Gastrocnemius medialis (tissue), 4 donors: ENCODE measurements at regions not wholly inside any gene's neighbourhood (a gene's known extent, or its start where the extent isn't known, plus 50 kb on each side); places are given as distances from the start of the nearest gene placed in this dataset.

Source experiments
- ATAC-seq, 2 donors: fragments of 150-250 bp; one replicate each; pipeline ENCODE4 v1.9.1; 2016
- DNase-seq, 2 donors: peaks; one replicate each; pipeline ENCODE4 v3.0.0-alpha.2; 2019
- H3K27ac ChIP-seq, 4 donors: fragments of 200-600 bp; sonication (generic); 1 replicate in 1 of 4; 2 replicates in 3 of 4; pipeline ENCODE4 v1.5.1; 2016 to 2018; ENCODE audit warnings: mild to moderate bottlenecking in 2 of 4, moderate library complexity in 1 of 4
- H3K27me3 ChIP-seq, 3 donors: fragments of 200-600 bp; sonication (generic) in 2 of 3; 1 replicate in 1 of 3; 2 replicates in 2 of 3; pipeline versions ENCODE4 v1.5.1 to v1.6.0; 2016 to 2019; ENCODE audit warnings: mild to moderate bottlenecking in 1 of 3, moderate library complexity in 1 of 3
- H3K36me3 ChIP-seq, 2 donors: fragments of 200-600 bp; sonication (generic) in 1 of 2; one replicate each; pipeline ENCODE4 v1.5.1; 2017 to 2018
- H3K4me1 ChIP-seq, 2 donors: fragments of 200-600 bp; sonication (generic) in 1 of 2; one replicate each; pipeline ENCODE4 v1.5.1; 2016 to 2017; ENCODE audit warnings: mild to moderate bottlenecking in 2 of 2
- H3K4me3 ChIP-seq, 4 donors: fragments of 200-600 bp; sonication (generic) in 3 of 4; 1 replicate in 1 of 4; 2 replicates in 3 of 4; pipeline ENCODE4 v1.5.1; 2016 to 2019; ENCODE audit warnings: mild to moderate bottlenecking in 2 of 4
- H3K9me3 ChIP-seq, 3 donors: fragments of 200-600 bp; sonication (generic) in 2 of 3; 1 replicate in 1 of 3; 2 replicates in 2 of 3; pipeline ENCODE4 v1.5.1; 2016 to 2019
- POLR2A ChIP-seq, 2 donors: fragments of 450-650 bp; IDR thresholded peaks; one replicate each; pipeline ENCODE4 v1.6.1; 2017; ENCODE audit warnings: antibody characterized with exemption in 2 of 2, mild to moderate bottlenecking in 2 of 2, moderate library complexity in 2 of 2
- in situ Hi-C, 4 donors: fragments of 200-750 bp; cut with MboI; loops; one replicate each; pipeline versions ENCODE4 v1.15.0 to v1.8.0; 2017; ENCODE audit warnings: low sequenced_read_pairs in 4 of 4
- intact Hi-C: fragments of 100-400 bp; cut with DNase I; formaldehyde crosslinking; loops from one replicate; pipeline ENCODE4 v1.15.1; 2023; ENCODE audit warnings: low total_unique reads
- TF ChIP-seq, protein P1 (sequence below), 5 experiments: fragments of 450-650 bp in 3 of 5; fragments of 200-600 bp in 2 of 5; sonication (generic) in 2 of 5; IDR thresholded peaks in 4 of 5; conservative IDR thresholded peaks in 1 of 5; 1 replicate in 4 of 5; 2 replicates in 1 of 5; pipeline ENCODE4 v1.5.1; 2016 to 2019; ENCODE audit warnings: antibody characterized with exemption in 5 of 5, mild to moderate bottlenecking in 3 of 5, moderate library complexity in 3 of 5

- intact Hi-C loops = no loop called here
- H3K9me3 ChIP-seq = no peaks in the 10 kb centered on the region
- no peak overlapping the region for H3K27ac ChIP-seq
- TF ChIP-seq POLR2A (IDR thresholded peaks at IDR 0.05) = no peak
- TF ChIP-seq, protein P1, sequence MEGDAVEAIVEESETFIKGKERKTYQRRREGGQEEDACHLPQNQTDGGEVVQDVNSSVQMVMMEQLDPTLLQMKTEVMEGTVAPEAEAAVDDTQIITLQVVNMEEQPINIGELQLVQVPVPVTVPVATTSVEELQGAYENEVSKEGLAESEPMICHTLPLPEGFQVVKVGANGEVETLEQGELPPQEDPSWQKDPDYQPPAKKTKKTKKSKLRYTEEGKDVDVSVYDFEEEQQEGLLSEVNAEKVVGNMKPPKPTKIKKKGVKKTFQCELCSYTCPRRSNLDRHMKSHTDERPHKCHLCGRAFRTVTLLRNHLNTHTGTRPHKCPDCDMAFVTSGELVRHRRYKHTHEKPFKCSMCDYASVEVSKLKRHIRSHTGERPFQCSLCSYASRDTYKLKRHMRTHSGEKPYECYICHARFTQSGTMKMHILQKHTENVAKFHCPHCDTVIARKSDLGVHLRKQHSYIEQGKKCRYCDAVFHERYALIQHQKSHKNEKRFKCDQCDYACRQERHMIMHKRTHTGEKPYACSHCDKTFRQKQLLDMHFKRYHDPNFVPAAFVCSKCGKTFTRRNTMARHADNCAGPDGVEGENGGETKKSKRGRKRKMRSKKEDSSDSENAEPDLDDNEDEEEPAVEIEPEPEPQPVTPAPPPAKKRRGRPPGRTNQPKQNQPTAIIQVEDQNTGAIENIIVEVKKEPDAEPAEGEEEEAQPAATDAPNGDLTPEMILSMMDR (IDR thresholded peaks at IDR 0.05 in 4 of 5, conservative IDR thresholded peaks at IDR 0.05 in 1 of 5) = no peak
- in situ Hi-C loops = no loop called here
- H3K4me1 ChIP-seq = no peaks in the 10 kb centered on the region
- ATAC-seq = no peak
- no peaks in the 10 kb centered on the region for H3K36me3 ChIP-seq
- no peak for DNase-seq
- no peaks in the 10 kb centered on the region for H3K27me3 ChIP-seq
- no peak overlapping the region for H3K4me3 ChIP-seq
Measured at GRCh38 chr4:66569228-66569627, 898.9 kb upstream of the EPHA5 start.

- DNase-seq = no peak
- H3K9me3 ChIP-seq = no peaks in the 10 kb centered on the region
- no peak for ATAC-seq
- in situ Hi-C loops (no loop called here), intact Hi-C loops (no loop called here)
- no peak overlapping the region for H3K4me3 ChIP-seq
- H3K27me3 ChIP-seq = no peaks in the 10 kb centered on the region
- no peak overlapping the region for H3K27ac ChIP-seq
- TF ChIP-seq, protein P1 (IDR thresholded peaks at IDR 0.05 in 4 of 5, conservative IDR thresholded peaks at IDR 0.05 in 1 of 5) = no peak
- TF ChIP-seq POLR2A (IDR thresholded peaks at IDR 0.05) = no peak
- H3K4me1 ChIP-seq = no peaks in the 10 kb centered on the region
- no peaks in the 10 kb centered on the region for H3K36me3 ChIP-seq
Measured at GRCh38 chr4:66568431-66568830, 898.1 kb upstream of the EPHA5 start.

DNA sequence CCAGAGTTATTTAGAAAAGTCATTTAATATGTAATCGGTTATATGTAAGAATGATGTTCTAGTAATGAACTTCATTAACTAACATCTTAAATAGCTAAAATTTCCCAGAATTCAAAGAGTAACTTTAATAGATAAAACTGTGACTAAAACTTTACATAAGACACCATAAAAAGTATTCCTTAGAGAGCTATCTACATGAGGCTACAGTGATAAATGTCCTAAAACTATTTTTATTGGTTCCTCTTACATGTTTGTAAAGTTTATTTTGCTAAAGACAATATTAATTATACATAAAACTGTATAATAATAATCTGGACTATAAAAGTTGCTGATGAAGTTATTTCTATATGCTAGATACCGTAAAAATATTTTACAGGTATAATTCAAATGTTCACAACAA is 897.7 kb upstream of the EPHA5 start:
- no peak overlapping the region for H3K4me3 ChIP-seq
- TF ChIP-seq, protein P1 (IDR thresholded peaks at IDR 0.05 in 4 of 5, conservative IDR thresholded peaks at IDR 0.05 in 1 of 5) = no peak
- TF ChIP-seq POLR2A (IDR thresholded peaks at IDR 0.05) = no peak
- intact Hi-C loops = no loop called here
- no peaks in the 10 kb centered on the region for H3K4me1 ChIP-seq
- no peaks in the 10 kb centered on the region for H3K27me3 ChIP-seq
- no peak for ATAC-seq
- H3K36me3 ChIP-seq = no peaks in the 10 kb centered on the region
- no peaks in the 10 kb centered on the region for H3K9me3 ChIP-seq
- DNase-seq = no peak
- in situ Hi-C loops = no loop called here
- no peak overlapping the region for H3K27ac ChIP-seq

GRCh38 chr4:66567551-66567950 is 897.3 kb upstream of the EPHA5 start:
- H3K36me3 ChIP-seq = no peaks in the 10 kb centered on the region
- no peaks in the 10 kb centered on the region for H3K9me3 ChIP-seq
- no peak overlapping the region for H3K27ac ChIP-seq
- ATAC-seq = no peak
- H3K4me3 ChIP-seq = no peak overlapping the region
- intact Hi-C loops = no loop called here
- TF ChIP-seq, protein P1 (IDR thresholded peaks at IDR 0.05 in 4 of 5, conservative IDR thresholded peaks at IDR 0.05 in 1 of 5) = no peak
- TF ChIP-seq POLR2A (IDR thresholded peaks at IDR 0.05) = no peak
- no peaks in the 10 kb centered on the region for H3K27me3 ChIP-seq
- in situ Hi-C loops = no loop called here
- no peak for DNase-seq
- no peaks in the 10 kb centered on the region for H3K4me1 ChIP-seq

DNA sequence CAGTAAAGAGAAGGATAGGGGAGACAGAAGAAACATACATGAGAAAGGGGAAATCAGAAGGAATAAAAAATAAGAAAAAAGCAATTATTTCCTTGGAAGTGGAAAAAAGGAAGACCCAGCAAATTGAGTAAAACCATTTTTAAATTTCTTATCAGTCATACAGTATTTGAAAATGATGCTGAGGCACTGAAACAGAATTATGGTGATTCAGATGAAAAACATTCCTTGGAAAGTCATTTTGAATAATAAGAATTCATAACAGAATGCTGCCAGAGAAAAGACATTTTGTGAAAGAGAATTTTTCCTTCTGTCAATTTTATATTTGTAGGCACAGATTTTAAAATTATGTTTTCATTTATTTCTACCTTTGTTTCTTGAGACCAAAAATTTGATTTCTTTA is 895.5 kb upstream of the EPHA5 start:
- Histone ChIP-seq H3K4me3 (no peak overlapping the region), H3K27me3 (no peaks in the 10 kb centered on the region), H3K27ac (no peak overlapping the region), H3K4me1 (no peaks in the 10 kb centered on the region), H3K9me3 (no peaks in the 10 kb centered on the region), H3K36me3 (no peaks in the 10 kb centered on the region)
- DNase-seq (no peak), ATAC-seq (no peak)
- TF ChIP-seq, protein P1 (IDR thresholded peaks at IDR 0.05 in 4 of 5, conservative IDR thresholded peaks at IDR 0.05 in 1 of 5) = no peak
- no peak for TF ChIP-seq POLR2A (IDR thresholded peaks at IDR 0.05)
- in situ Hi-C loops (no loop called here), intact Hi-C loops (no loop called here)
